ENCODE measurements at regions not wholly inside any gene's neighbourhood (a gene's known extent, or its start where the extent isn't known, plus 50 kb on each side); places are given as distances from the start of the nearest gene placed in this dataset.

DNA sequence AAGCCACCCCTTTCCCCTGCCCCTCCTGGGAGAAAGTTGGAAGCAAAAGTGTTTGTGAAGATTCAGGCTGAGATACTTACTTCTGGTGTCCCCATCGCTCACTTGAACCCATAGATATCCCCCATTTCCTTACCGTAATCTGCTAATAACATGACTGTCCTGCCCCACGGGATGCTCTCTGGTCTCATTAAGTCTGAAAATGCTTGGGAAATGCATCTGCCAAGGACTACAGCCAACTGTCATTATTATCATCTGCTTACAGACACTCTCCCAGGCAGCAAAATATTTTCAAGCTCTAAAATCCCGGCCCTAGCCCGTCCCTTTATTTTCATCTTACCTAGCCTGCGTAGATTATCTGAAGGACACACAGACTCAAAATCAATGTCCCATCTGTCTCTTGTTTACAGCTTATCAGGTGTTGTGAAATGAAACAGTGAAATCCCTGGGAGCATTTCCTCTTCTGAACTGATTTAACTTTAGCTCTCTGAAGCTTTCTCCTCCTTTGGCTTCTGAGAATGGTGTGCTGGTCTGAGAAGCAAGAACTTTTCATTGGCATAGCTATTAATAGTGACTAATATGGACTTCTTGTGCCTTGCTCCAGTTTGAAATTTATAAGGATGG lies 126.9 kb upstream of the OSMR start:
- DNase-seq (ENCODE audit: low spot score): no peak
- 2% methylated on average over 6 of the region's 6 CpGs for WGBS (ENCODE audit: low lambda C conversion rate)
- Histone ChIP-seq H3K27ac (ENCODE audit: extremely low read length, insufficient read depth, low read length) (no peak overlapping the region), H3K36me3 (replicated peaks in 1 of 2; ENCODE audit: control insufficient read depth in 1 of 2, insufficient read depth in 2 of 2, low read length in 2 of 2) (no peaks in the 10 kb centered on the region), H3K79me2 (ENCODE audit: insufficient read depth, low read length) (no peaks in the 10 kb centered on the region), H4K20me1 (ENCODE audit: insufficient read depth, low read length) (no peaks in the 10 kb centered on the region), H2AFZ (ENCODE audit: low read length) (no peak overlapping the region), H3K9ac (ENCODE audit: insufficient read depth, low read depth, low read length) (no peak overlapping the region), H3K4me2 (ENCODE audit: low read depth, low read length) (no peak overlapping the region), H3K27me3 (ENCODE audit: control insufficient read depth in 1 of 2, insufficient read depth in 2 of 2, low read length in 2 of 2) (no peaks in the 10 kb centered on the region), H3K4me1 (ENCODE audit: insufficient read depth, low read length) (no peaks in the 10 kb centered on the region), H3K9me3 (ENCODE audit: low read length) (no peaks in the 10 kb centered on the region), H3K4me3 (replicated peaks in 1 of 3; ENCODE audit: insufficient read depth in 1 of 3, low read depth in 2 of 3, low read length in 3 of 3) (no peak overlapping the region)
- CTCF ChIA-PET (ENCODE audit: low intra/inter-chr PET ratio, low total read pairs): no interaction called here
- FAIRE-seq: no peak
- no peak for TF ChIP-seq MZF1 (CRISPR knock-in tag; IDR thresholded peaks at IDR 0.05; ENCODE audit: borderline replicate concordance)
- TF ChIP-seq FOXM1 (CRISPR knock-in tag; IDR thresholded peaks at IDR 0.05): no peak
- no peak for TF ChIP-seq ZNF768 (CRISPR knock-in tag; IDR thresholded peaks at IDR 0.05)
- TF ChIP-seq TMF1 (CRISPR knock-in tag; IDR thresholded peaks at IDR 0.05; ENCODE audit: low read depth): no peak
- no peak for TF ChIP-seq ZBTB38 (CRISPR knock-in tag; IDR thresholded peaks at IDR 0.05)
- TF ChIP-seq U2AF2 (IDR thresholded peaks at IDR 0.05; ENCODE audit: low read depth, low read length): no peak
- TF ChIP-seq LBX2 (CRISPR knock-in tag; IDR thresholded peaks at IDR 0.05; ENCODE audit: borderline replicate concordance): no peak
- no peak for TF ChIP-seq HNF1B (CRISPR knock-in tag; IDR thresholded peaks at IDR 0.05)
- TF ChIP-seq HMG20B (CRISPR knock-in tag; conservative IDR thresholded peaks at IDR 0.05): no peak
- no peak for TF ChIP-seq RFX5 (IDR thresholded peaks at IDR 0.05; ENCODE audit: low read depth, low read length)
- TF ChIP-seq, protein P1, sequence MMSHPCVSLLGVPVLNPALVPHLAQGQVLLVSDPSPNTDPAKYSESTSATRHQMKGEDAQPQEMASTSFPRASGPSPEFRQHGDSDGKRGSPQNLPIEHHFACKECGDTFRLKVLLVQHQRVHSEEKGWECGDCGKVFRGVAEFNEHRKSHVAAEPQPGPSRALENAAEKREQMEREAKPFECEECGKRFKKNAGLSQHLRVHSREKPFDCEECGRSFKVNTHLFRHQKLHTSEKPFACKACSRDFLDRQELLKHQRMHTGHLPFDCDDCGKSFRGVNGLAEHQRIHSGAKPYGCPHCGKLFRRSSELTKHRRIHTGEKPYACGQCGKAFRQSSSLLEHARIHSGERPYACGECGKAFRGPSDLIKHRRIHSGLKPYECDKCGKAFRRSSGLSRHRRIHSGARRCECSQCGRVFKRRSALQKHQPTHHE (CRISPR knock-in tag; IDR thresholded peaks at IDR 0.05; ENCODE audit: borderline replicate concordance): no peak
- TF ChIP-seq HOXA9 (CRISPR knock-in tag; IDR thresholded peaks at IDR 0.05; ENCODE audit: borderline replicate concordance): no peak
- TF ChIP-seq ERF (CRISPR knock-in tag; IDR thresholded peaks at IDR 0.05): no peak
- TF ChIP-seq, protein P2, sequence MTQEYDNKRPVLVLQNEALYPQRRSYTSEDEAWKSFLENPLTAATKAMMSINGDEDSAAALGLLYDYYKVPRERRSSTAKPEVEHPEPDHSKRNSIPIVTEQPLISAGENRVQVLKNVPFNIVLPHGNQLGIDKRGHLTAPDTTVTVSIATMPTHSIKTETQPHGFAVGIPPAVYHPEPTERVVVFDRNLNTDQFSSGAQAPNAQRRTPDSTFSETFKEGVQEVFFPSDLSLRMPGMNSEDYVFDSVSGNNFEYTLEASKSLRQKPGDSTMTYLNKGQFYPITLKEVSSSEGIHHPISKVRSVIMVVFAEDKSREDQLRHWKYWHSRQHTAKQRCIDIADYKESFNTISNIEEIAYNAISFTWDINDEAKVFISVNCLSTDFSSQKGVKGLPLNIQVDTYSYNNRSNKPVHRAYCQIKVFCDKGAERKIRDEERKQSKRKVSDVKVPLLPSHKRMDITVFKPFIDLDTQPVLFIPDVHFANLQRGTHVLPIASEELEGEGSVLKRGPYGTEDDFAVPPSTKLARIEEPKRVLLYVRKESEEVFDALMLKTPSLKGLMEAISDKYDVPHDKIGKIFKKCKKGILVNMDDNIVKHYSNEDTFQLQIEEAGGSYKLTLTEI (CRISPR knock-in tag; conservative IDR thresholded peaks at IDR 0.05): no peak
- TF ChIP-seq ZNF256 (CRISPR knock-in tag; conservative IDR thresholded peaks at IDR 0.05): no peak
- no peak for TF ChIP-seq ARID2 (CRISPR knock-in tag; IDR thresholded peaks at IDR 0.05; ENCODE audit: borderline replicate concordance)
- no peak for TF ChIP-seq PITX1 (CRISPR knock-in tag; IDR thresholded peaks at IDR 0.05)
- TF ChIP-seq SMAD9 (CRISPR knock-in tag; IDR thresholded peaks at IDR 0.05): no peak
- no peak for TF ChIP-seq ZNF333 (CRISPR knock-in tag; IDR thresholded peaks at IDR 0.05; ENCODE audit: borderline replicate concordance)
- in situ Hi-C loops (cut with HindIII; ENCODE audit: extremely low pct_ligation_motif_present, low pct_unique_long_range_greater_than_20kb) (no loop called here), intact Hi-C loops (cut with micrococcal nuclease; ENCODE audit: unreplicated experiment) (no loop called here)
- no TSS peak for BruUV-seq (replicated peaks)
- POLR2A ChIA-PET: no interaction called here
- peak; percentile 23; the same call in 1 of the 3 replicates for ATAC-seq
